Smooth muscle cell (in vitro differentiated cells): ENCODE measurements at regions not wholly inside any gene's neighbourhood (a gene's known extent, or its start where the extent isn't known, plus 50 kb on each side); places are given as distances from the start of the nearest gene placed in this dataset.
"Not testable (repeated sequence)": the region's sequence is repeated elsewhere in the genome, so short reads cannot be mapped to it uniquely, and the experiment has no call there.

ENCODE experiments used
- DNase-seq: peaks from one replicate; lab custom pipeline; 2025; ENCODE audit not compliant: unreplicated experiment; lab: John Stamatoyannopoulos, UW
- H2AFZ ChIP-seq: fragments of 200-600 bp; sonication (generic); 2 replicates; pipeline ENCODE4 v1.6.0; 2016; ENCODE audit warnings: antibody characterized with exemption, low read depth, mild to moderate bottlenecking
- H3F3A ChIP-seq: fragments of 200-600 bp; sonication (generic); 2 replicates; pipeline ENCODE4 v1.6.0; 2017; ENCODE audit warnings: antibody characterized with exemption, low read depth
- H3K27ac ChIP-seq: fragments of 200-600 bp; sonication (generic); 2 replicates; pipeline ENCODE4 v1.5.1; 2016; ENCODE audit warnings: low read depth, mild to moderate bottlenecking
- H3K27me3 ChIP-seq: fragments of 200-600 bp; sonication (generic); 2 replicates; pipeline ENCODE4 v1.6.1; 2016; ENCODE audit warnings: low read depth, mild to moderate bottlenecking
- H3K36me3 ChIP-seq: fragments of 200-600 bp; sonication (generic); 2 replicates; pipeline ENCODE4 v1.5.1; 2016; ENCODE audit warnings: low read depth
- H3K4me1 ChIP-seq: fragments of 200-600 bp; sonication (generic); 2 replicates; pipeline ENCODE4 v1.5.1; 2016; ENCODE audit warnings: low read depth
- H3K4me2 ChIP-seq: fragments of 200-600 bp; sonication (generic); 2 replicates; pipeline ENCODE4 v1.6.0; 2016; ENCODE audit warnings: mild to moderate bottlenecking
- H3K4me3 ChIP-seq: fragments of 200-600 bp; sonication (generic); 2 replicates; pipeline ENCODE4 v1.5.1; 2016; ENCODE audit warnings: mild to moderate bottlenecking
- H3K79me2 ChIP-seq: fragments of 200-600 bp; sonication (generic); 2 replicates; pipeline ENCODE4 v1.6.0; 2016; ENCODE audit warnings: low read depth, mild to moderate bottlenecking
- H3K9ac ChIP-seq: fragments of 200-600 bp; sonication (generic); 2 replicates; pipeline ENCODE4 v1.6.0; 2016; ENCODE audit warnings: low read depth
- H3K9me3 ChIP-seq: fragments of 200-600 bp; sonication (generic); replicated peaks from 2 replicates; pipeline ENCODE4 v1.5.1; 2016; ENCODE audit warnings: low read depth
- H4K20me1 ChIP-seq: fragments of 200-600 bp; sonication (generic); 2 replicates; pipeline ENCODE4 v1.6.0; 2016; ENCODE audit warnings: low read depth
- CTCF ChIP-seq: fragments of 200-600 bp; sonication (generic); IDR thresholded peaks from 2 replicates; pipeline ENCODE4 v1.5.1; 2017; ENCODE audit warnings: borderline replicate concordance, mild to moderate bottlenecking, antibody characterized with exemption; ENCODE audit not compliant: insufficient read depth, poor library complexity, severe bottlenecking
- WGBS: methylation state at CpG from one replicate; pipeline ENCODE4 v1.1.7; 2016; ENCODE audit warnings: low lambda C conversion rate; 5-methylcytosine and 5-hydroxymethylcytosine counted together

GRCh38 chr7:65722361-65722792, 150.5 kb upstream of the VKORC1L1 start:
- H3K79me2 ChIP-seq: no peaks in the 10 kb centered on the region
- DNase-seq: no peak
- TF ChIP-seq CTCF: peak; percentile 75
- WGBS: 48% methylated on average over 11 of the region's 11 CpGs
- no peak overlapping the region for H3K27ac ChIP-seq
- no peak overlapping the region for H3K4me2 ChIP-seq
- no peaks in the 10 kb centered on the region for H3K9me3 ChIP-seq
- H3K27me3 ChIP-seq: no peaks in the 10 kb centered on the region
- no peak overlapping the region for H3K4me3 ChIP-seq
- no peak overlapping the region for H3K9ac ChIP-seq
- H2AFZ ChIP-seq: no peak overlapping the region
- H3K4me1 ChIP-seq: no peaks in the 10 kb centered on the region
- H4K20me1 ChIP-seq: no peaks in the 10 kb centered on the region
- H3K36me3 ChIP-seq: no peaks in the 10 kb centered on the region
- H3F3A ChIP-seq: no peaks in the 10 kb centered on the region

DNA sequence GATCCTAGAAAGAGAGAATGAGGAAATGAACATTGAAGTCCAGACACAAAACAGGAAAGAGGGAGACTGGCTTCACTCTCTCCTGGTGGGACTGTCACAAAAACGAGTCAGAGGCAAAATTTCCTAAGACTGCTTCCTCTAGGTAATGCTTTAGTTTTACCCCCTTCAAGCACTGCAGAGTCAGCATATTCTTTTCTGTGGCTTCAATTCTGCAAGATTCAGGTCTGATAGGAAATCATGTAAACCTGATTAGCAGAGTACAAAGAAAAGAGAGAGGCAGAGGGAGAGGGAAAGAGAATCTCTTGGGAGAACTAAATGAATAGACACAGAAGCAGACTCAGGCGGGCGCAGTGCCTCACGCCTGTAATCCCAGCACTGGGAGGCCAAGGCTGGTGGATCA, 145.7 kb upstream of the VKORC1L1 start:
- not testable (repeated sequence) for H3K79me2 ChIP-seq, H3K27ac ChIP-seq, H3K4me3 ChIP-seq, H3F3A ChIP-seq, H3K4me2 ChIP-seq, H3K4me1 ChIP-seq, H2AFZ ChIP-seq, H3K9ac ChIP-seq, H3K9me3 ChIP-seq, DNase-seq, H3K27me3 ChIP-seq, H4K20me1 ChIP-seq, H3K36me3 ChIP-seq
- 89% methylated on average over 4 of the region's 4 CpGs for WGBS

DNA sequence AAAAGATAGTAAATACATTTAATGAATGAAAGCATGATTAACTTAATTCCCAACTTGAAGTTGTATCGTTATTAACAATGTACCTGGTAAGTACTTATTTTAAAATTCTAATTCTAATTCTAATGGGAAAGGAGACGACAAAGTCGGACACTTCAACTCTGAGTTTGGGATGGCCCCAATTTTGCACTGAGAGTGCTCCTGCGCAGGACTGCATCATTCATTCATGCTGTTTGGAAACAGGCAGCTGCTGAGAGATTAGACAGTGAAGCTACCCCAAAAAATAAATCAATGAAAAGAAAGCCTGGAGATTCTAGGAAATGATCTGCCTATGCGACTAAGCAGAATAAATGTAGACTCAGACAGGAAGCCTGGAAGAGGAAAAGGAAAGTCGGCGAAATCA, 141.7 kb upstream of the VKORC1L1 start:
- DNase-seq: no peak
- WGBS: 74% methylated on average over 7 of the region's 7 CpGs
- Histone ChIP-seq H3K36me3 (no peaks in the 10 kb centered on the region), H3K4me2 (peak overlapping the region; percentile 86), H3K27ac (no peak overlapping the region), H4K20me1 (no peaks in the 10 kb centered on the region), H3K79me2 (no peaks in the 10 kb centered on the region), H2AFZ (peak overlapping the region; percentile 69), H3K4me1 (no peaks in the 10 kb centered on the region), H3F3A (no peaks in the 10 kb centered on the region), H3K9ac (no peak overlapping the region), H3K27me3 (peaks cover 4% of the 10 kb centered on the region), H3K9me3 (no peaks in the 10 kb centered on the region), H3K4me3 (peak overlapping the region; percentile 49)
- no peak for TF ChIP-seq CTCF

DNA sequence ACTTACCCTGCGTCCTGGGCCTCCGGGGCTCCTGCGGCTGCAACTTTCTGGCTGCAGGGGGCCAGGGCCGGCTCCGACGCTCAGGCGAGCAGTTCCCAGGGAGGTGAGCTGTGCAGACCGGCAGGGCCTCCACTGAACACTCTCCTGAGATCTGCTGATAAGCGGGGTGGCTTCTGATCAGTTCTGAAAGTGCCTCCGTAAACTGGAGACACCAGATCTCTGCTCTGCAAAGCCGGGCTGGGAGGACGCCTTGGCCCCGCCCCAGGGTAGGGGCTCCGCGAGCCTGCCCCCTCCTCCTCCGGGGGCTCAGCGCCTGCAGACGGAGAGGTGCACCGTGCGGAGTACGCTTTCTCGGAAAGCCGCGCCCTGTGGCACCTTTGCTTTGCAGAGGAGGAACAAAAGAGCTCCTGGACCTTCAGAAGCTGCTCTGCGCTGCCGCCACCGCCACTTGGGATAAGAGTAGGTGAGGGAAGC, 141.3 kb upstream of the VKORC1L1 start:
- Histone ChIP-seq H3K36me3 (no peaks in the 10 kb centered on the region), H3K4me3 (peak overlapping the region; percentile 49), H3F3A (no peaks in the 10 kb centered on the region), H3K27ac (no peak overlapping the region), H3K9ac (no peak overlapping the region), H3K9me3 (no peaks in the 10 kb centered on the region), H2AFZ (peak overlapping the region; percentile 69), H3K79me2 (no peaks in the 10 kb centered on the region), H3K4me2 (peak overlapping the region; percentile 86), H4K20me1 (no peaks in the 10 kb centered on the region), H3K4me1 (no peaks in the 10 kb centered on the region), H3K27me3 (peaks cover 4% of the 10 kb centered on the region)
- peak; percentile 9 for TF ChIP-seq CTCF
- DNase-seq: no peak
- 10% methylated on average over 27 of the region's 27 CpGs for WGBS
